GM19328 (cell line): ENCODE measurements at regions not wholly inside any gene's neighbourhood (a gene's known extent, or its start where the extent isn't known, plus 50 kb on each side); places are given as distances from the start of the nearest gene placed in this dataset.
"Not testable (repeated sequence)": the region's sequence is repeated elsewhere in the genome, so short reads cannot be mapped to it uniquely, and the experiment has no call there.

Source experiments
- ATAC-seq: cut with Tn5 transposase; IDR thresholded peaks from one replicate; pipeline ENCODE4 v1.9.1; 2021; ENCODE audit warnings: mild to moderate bottlenecking, moderate library complexity; ENCODE audit not compliant: unreplicated experiment

DNA sequence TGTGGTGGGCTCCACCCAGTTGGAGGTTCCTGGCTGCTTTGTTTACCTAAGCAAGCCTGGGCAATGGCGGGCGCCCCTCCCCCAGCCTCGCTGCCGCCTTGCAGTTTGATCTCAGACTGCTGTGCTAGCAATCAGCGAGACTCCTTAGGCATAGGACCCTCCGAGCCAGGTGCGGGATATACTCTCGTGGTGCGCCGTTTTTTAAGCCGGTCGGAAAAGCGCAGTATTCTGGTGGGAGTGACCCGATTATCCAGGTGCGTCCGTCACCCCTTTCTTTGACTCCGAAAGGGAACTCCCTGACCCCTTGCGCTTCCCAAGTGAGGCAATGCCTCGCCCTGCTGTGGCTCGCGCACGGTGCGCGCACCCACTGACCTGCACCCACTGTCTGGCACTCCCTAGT is 1719.9 kb downstream of the BRINP3 start:
- not testable (repeated sequence) for ATAC-seq

DNA sequence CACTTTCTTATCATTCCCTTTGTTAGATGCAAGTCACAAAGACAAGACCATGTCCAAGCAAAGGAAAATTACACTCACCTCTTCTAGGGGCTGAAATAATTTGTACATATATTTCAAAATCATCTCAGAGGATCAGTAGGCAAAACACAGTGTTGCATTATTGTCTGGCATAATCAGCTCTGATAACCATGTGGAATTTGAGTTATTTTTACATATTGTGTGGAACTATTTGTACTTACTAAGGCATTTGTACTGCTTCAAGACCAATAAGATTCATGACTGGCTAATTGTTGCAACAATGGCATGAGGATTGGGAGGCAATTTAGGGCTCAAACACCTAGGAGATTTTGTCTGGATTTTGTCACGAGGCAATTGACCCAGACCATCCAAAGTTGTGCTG is 1716.4 kb downstream of the BRINP3 start:
- no peak for ATAC-seq

DNA sequence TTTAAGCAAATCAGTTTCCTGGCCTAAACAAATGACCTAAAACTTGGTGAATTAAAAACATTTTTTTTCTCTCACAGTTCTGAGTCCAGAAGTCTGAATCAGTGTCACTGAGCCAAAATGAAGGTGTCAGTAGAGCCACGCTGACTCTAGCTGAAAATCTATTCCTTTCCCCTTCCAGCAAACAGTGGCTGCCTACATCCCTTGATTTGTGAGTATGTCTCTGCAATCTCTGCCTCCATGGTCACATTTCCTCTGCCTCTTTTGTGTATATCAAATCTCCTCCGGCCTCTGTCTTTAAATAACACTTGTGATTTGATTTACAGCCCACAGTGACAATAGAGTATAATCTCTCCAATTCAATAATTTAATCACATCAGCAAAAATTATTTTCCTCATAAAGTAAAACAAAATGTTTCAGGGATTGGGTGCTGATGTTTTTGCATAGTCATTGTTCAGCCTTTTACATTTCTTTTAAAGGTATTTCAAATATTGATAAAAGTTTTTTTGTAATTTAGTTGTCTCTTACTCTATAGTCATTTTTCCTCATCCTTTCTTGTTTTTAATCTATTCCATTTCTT is 1715.4 kb downstream of the BRINP3 start:
- no peak for ATAC-seq

DNA sequence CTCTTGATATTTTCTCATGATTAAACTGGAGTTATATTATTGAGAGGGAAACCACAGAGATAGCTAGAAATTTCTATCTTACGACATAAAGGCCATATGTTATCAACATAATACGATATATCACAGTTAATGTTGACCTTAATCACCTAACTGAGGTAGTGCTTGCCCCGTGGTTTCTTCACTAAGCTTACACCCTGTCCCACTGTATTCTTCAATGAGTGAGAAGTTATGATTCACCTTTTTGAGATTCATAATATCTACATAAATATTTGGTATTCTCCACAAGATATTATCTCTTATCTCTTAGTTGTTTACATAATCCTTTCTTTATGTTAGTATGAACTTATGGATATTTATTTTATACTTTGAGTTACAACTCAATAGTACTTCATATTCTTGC is 1714.1 kb downstream of the BRINP3 start:
- no peak for ATAC-seq

DNA sequence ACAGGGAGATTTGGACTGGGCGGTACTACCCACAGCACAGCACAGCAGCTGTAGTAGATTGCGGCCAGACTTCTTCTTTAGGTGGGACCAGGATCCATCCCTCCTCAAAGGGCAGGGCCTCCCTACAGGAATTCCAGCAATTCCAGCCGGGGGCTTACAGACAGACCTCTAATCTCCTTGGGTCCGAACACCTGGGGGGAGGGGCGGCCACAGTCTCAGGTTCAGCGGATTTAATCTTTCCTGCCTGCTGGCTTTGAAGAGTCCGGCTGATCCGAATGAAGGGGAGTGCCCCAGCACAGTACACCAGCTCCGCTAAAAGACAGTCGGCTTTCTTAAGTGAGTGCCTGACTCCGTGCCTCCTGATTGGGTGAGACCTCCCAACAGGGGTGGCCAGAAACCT is 1708.5 kb downstream of the BRINP3 start:
- ATAC-seq = no peak

DNA sequence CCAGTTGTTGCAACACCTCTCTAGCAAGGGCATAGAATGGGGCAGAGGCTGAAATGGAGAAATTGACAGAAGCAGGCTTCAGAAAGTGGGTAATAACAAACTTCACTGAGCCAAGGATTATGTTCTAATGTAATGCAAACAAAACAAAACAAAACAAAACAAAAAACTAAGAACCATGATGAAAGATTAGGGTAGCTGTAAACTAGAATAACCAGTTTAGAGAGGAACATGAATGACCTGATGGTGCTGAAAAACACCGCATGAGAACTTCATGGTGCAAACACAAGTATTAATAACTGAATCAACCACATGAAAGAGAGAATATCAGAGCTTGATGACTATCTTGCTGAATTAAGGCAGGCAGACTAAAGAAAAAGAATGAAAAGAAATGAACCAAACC is 1707.7 kb downstream of the BRINP3 start:
- ATAC-seq = no peak

DNA sequence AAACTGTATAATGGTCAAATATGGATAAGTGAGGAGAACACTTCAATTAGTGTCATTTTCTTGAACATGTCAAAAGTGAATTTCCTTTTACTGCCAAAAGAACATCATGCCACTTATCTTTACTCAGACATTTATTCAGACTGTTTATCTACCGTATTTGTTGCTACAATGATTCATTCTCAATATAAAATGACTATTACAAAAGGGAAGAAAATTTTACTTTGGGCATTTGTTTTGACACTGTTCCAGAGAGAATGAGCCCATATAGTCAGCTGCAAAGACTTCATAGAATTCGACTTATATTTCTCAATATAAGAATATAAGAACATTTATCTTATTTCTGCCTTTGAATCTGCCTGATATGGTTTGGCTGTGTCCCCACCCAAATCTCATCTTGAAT is 1699.1 kb downstream of the BRINP3 start:
- no peak for ATAC-seq

DNA sequence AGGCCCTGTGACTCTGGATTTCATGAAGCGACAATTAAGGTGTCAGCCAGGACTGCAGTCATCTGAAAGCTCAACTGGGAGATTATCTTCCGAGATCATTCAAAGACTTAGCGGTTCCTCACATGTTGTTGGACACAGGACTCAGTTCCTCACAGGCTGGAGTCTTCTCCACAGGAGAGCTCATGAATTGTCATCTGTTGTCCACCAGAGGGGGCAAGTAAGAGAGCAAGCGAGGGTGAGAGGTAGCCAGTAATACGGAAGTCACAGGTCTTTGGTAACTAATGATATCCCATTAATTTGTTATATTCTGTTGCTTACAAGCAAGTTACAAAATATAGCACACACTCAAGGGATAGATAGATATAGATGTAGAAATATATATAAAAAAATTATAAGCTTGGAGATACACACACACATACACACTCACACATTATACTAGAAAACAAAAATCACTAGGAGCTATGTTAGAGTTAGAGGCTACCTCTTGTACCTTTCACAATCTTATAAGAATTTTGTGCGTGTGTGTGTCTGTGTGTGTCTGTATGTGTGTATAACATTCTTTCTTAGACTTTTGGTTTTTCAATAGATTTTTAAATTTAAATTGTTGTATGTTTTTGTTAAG is 1695.3 kb downstream of the BRINP3 start:
- ATAC-seq = peak; percentile 70

DNA sequence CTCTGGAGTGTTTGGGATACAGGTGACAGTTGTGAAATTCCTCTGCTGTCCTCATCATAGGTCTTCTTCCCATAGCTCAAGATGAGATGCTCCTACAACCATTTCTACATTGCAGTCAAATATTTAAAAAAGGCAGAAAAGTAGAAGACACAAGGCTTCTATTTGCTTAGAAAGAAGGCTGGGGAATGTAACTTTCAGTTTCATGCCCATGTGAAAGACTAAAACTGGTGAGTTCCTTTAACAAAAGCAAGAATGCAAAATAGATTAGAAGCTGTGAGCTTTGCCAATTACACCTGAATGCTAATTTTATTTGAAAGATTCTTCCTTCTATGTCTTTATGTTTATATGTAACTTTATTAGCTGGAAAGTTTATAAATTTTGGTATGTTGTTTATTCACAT is 1682.7 kb downstream of the BRINP3 start:
- ATAC-seq = no peak

DNA sequence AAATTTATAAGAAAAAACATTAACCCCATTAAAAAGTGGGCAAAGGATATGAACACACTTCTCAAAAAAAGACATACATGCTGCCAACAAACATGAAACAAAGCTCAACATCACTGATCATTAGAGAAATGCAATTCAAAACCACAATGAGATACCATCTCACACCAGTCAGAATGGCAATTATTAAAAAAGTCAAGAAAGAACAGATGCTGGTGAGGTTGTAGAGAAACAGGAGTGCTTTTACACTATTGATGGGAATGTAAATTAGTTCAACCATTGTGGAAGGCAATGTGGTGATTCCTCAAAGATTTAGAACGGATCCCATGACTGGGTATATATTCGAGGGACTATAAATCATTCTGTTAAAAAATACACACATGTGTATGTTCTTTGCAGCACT is 1665.5 kb downstream of the BRINP3 start:
- ATAC-seq = not testable (repeated sequence)

DNA sequence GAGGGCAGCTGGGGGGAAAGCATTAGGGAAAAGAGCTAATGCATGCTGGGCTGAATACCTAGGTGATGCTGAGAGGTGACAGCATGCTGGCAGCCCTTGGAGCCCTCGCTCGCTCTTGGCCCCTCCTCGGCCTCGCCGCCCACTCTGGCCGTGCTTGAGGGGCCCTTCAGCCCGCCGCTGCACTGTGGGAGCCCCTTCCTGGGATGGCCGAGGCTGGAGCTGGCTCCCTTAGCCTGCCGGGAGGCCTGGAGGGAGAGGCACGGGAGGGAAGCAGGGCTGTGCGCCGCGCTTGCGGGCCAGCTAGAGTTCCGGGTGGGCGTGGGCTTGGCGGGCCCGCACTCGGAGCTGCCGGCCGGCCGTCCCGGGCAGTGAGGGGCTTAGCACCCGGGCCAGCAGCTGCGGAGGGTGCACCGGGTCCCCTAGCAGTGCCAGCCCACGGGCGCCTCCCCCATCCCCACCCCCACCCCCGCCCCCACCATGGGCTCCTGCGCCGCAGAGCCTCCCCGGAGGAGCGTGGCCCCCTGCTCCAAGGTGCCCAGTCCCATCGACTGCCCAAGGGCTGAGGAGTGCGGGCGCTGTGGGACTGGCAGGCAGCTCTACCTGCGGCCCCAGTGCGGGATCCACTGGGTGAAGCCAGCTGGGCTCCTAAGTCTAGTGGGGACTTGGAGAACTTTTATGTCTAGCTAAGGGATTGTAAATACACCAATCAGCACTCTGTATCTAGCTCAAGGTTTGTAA is 1664.7 kb downstream of the BRINP3 start:
- not testable (repeated sequence) for ATAC-seq

DNA sequence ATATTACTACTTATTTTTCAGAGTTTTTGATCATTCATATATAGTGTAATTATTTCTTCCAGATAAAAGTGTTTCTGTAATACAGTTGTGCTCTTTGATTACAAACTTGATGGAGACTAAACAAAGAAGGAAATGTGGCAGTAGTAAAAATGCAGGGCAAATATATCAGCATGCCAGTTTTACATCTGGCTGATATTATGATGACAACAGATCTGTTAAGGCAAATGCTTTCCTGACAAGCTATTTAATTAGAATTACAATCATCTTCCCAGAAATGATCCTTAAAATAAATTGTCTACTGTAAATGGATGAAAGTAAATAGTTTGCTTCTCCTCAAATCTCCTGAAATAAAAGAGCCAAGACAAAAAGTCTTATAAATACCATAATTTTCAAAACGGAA is 1659.8 kb downstream of the BRINP3 start:
- ATAC-seq = no peak

DNA sequence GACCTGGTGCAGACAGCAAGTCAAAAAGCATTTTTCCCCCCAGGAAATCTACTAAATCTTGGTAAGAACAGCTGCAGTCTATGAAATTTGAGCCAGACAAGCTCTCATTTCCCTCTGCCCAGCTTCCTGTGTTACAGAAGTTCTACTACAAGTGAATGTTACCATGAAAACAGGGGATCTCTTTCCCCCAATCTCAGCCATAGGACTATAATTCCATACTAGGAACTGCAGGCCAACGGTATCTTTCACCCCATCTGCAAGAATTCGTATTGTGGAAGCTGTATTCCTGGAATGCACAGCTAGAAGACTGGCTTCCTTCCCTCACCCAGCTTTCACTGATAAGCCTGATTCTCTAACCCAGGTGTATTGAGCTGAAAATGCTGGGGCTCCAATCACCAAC is 1655.4 kb downstream of the BRINP3 start:
- no peak for ATAC-seq

DNA sequence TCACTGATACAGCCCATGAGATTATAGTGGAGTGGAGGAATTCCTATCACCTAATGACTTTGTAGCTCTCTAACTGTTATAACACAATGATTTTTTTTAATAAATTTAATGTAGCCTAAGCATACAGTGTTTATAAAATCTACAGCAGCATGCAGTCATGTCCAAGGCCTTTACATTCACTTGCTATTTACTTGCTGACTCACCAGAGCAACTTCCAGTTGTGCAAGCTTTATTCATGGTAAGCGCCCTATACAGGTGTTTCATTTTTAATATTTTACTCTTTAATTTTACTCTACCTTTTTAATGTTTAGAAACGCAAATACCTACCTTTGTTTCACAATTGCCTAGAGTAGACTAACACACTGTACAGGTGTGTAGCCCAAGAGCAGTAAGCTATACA is 1652.2 kb downstream of the BRINP3 start:
- ATAC-seq = no peak

DNA sequence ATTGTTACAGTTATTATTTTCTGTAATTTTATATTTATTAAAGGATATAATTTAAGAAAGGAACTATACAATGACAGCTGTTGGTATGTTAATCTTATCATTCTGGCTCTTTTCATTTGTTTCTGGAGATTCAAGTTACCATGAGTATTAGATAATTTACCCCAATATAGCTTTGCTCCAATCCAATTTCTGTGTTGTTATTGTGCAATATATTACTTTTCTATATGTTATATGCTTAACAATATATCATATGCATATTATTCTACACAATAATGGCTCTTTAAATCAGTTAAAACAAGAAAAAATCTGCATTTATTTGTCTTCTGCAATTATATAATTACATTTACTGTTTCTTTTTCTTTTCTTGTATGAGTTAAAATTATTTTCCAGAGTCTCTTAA is 1650.9 kb downstream of the BRINP3 start:
- ATAC-seq = no peak

DNA sequence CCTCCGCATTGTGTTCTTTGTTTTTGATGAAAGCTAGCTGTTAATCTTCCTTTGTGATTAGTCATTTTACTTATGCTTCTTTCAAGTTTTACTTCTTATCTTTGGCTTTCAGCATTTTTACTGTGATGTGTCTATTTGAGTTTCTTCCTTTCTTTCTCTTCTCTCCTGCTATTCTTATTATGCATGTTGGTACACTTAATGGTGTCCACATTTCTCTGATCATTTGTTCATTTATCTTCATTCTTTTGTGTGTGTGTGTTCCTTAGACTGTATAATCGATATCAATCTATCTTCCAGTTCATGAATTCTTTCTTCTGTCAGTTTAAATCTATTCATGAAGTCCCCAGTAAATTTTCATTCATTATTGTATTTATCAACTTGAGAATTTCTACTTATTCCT is 1650.3 kb downstream of the BRINP3 start:
- ATAC-seq = no peak

DNA sequence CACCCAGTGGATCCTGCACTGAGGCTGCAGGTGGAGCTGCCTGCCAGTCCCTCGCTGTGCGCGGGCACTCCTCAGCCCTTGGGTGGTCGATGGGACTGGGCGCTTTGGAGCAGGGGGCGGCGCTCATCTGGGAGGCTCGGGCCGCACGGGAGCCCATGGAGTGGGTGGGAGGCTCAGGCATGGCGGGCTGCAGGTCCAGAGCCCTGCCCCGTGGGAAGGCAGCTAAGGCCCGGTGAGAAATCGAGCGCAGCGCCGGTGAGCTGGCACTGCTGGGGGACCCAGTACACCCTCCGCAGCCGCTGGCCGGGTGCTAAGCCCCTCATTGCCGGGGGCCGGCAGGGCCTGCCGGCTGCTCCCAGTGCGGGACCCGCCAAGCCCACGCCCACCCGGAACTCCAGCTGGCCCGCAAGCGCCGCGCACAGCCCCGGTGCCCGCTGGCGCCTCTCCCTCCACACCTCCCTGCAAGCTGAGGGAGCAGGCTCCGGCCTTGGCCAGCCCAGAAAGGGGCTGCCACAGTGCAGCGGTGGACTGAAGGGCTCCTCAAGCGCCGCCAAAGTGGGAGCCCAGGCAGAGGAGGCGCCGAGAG is 1636.5 kb downstream of the BRINP3 start:
- ATAC-seq = not testable (repeated sequence)

DNA sequence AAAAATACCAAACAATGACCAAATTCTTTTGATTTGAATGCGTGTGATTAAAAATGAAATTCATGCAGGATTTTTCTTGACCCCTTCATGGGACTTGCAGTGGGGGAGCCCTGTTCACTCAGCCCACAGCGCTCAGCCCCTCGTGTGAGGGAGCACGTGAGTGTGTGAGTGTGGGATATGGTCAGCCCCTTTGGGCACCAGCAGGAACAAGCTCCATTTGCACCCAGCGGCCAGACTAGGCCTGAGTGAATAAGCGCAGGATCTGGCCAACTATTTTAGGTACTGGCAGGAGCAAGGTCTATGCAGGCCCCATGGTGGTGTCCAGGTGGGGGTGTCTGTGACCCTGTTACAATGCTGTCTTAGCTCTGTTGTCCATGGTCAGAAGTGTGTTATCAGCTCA is 1631.2 kb downstream of the BRINP3 start:
- ATAC-seq = no peak

DNA sequence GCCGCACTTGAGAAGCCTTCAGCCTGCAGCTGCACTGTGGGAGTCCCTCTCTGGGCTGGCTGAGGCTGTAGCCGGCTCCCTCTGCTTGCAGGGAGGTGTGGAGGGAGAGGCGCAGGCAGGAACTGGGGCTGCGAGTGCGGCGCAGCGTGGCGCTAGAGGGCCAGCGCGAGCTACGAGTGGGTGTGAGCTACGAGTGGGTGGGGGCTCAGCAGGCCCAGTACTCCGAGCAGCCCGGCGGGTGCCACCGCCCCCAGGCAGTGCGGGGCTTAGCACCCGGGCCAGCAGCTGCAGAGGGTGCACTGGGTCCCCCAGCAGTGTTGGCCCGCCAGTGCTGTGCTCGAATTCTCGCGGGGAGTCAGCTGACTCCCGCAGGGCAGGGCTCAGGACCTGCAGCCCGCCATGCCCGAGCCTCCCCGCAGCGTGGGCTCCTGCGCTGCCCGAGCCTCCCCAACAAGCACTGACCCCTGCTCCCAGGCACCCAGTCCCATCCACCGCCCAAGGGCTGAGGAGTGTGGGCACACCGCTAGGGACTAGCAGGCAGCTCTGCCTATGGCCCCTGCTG is 1620.1 kb downstream of the BRINP3 start:
- no peak for ATAC-seq

DNA sequence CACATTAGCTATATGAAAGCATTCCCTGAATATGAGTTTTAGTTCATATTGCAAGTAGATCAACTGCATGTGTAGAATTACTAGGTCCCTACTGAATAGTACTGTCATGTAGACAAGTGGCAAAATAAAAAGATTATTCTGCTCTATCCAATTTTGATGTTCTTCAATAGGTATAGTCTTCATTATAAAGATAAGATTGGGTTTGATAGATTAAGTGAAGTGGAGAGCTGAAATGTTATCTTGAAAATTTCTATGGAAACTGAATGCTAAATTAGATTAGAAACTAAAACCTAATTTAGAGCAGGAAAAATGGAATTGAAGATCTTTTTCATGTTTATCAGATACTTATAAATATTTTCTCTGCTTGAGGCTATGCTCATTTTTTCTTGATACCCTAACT is 1610.0 kb downstream of the BRINP3 start:
- ATAC-seq = no peak

DNA sequence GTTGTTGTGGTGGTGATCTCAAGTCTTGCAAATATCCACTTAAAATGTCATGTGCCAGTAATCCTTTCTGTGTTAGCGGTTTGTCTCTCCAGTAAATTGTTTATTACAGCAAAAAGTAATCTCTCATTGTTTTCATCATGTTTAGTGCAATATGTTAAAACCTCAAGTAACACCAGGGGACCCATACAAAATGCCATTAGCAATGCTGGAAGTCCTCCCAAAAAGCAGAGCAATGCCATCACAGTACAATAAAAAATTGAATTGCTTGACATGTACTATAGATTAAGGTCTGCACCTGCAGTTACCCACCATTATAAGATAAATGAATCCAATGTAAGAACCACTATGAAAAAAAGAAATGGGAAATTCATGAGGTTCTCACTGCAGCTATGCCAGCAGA is 1606.5 kb downstream of the BRINP3 start:
- ATAC-seq = no peak

DNA sequence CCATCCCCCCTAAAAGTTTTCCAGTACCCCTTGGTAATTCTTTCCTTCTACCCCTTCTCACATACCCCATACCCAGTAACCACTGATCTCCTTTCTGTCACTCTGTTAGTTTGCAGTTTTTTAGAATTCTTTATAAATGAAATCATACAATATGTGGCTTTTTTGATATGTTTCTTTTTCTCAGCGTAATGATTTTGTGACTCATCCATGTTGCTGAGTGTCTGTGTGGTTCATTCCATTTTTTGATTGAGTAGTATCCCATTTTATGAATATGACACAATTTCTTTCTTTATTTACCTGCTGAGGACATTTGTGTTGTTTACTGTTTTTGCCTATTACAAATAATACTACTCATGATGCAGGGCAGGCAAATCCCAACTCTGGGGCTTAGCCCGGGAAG is 1605.3 kb downstream of the BRINP3 start:
- no peak for ATAC-seq
